H1 (cell line): ENCODE measurements at regions not wholly inside any gene's neighbourhood (a gene's known extent, or its start where the extent isn't known, plus 50 kb on each side); places are given as distances from the start of the nearest gene placed in this dataset.

Source experiments
- CTCF ChIA-PET: fragments of 300-600 bp; sonication (Branson Sonifier 250); formaldehyde crosslinking; loops from one replicate; lab custom pipeline; 2021; ENCODE audit not compliant: partially characterized antibody; lab: Charles Lee
- POLR2A ChIA-PET: fragments of 300-600 bp; sonication (Branson Sonifier 250); formaldehyde crosslinking; loops from one replicate; lab custom pipeline; 2021; ENCODE audit warnings: inconsistent platforms; ENCODE audit not compliant: partially characterized antibody; lab: Charles Lee
- DNase-seq, 2 experiments: peaks; one replicate each; pipeline versions ENCODE4 v3.0.0 to v3.0.0-alpha.2; 2010 to 2022; ENCODE audit warnings: low spot score in 2 of 2, low read depth in 1 of 2, mixed read lengths in 1 of 2
- FAIRE-seq: peaks from 2 replicates; lab custom pipeline; 2011; peaks lifted over from hg19 to GRCh38; lab: Jason Lieb, UNC
- H2AFZ ChIP-seq: 2 replicates; pipeline ENCODE4 v1.8.1; 2012; ENCODE audit warnings: low read length, inconsistent platforms
- H2AK5ac ChIP-seq: 2 replicates; pipeline ENCODE4 v1.6.1; 2013; ENCODE audit warnings: low read depth, low read length
- H2BK120ac ChIP-seq: replicated peaks from 2 replicates; pipeline ENCODE3; 2013; ENCODE audit warnings: low read depth, low read length, inconsistent platforms
- H2BK12ac ChIP-seq: 2 replicates; pipeline ENCODE4 v1.6.1; 2013; ENCODE audit warnings: low read depth, low read length
- H2BK15ac ChIP-seq: 2 replicates; pipeline ENCODE4 v1.6.1; 2013; ENCODE audit warnings: low read length
- H2BK20ac ChIP-seq: 2 replicates; pipeline ENCODE4 v1.6.1; 2013; ENCODE audit warnings: low read length
- H2BK5ac ChIP-seq: 2 replicates; pipeline ENCODE4 v1.6.1; 2013; ENCODE audit warnings: low read depth, low read length
- H3K14ac ChIP-seq: 2 replicates; pipeline ENCODE4 v1.6.1; 2013; ENCODE audit warnings: inconsistent platforms; ENCODE audit not compliant: insufficient read length
- H3K18ac ChIP-seq: 2 replicates; pipeline ENCODE4 v1.6.1; 2013; ENCODE audit warnings: low read length; ENCODE audit errors: extremely low read depth
- H3K23ac ChIP-seq: 2 replicates; pipeline ENCODE4 v1.6.1; 2013; ENCODE audit warnings: inconsistent platforms; ENCODE audit not compliant: insufficient read length
- H3K23me2 ChIP-seq: 2 replicates; pipeline ENCODE4 v1.6.1; 2013; ENCODE audit warnings: low read depth, low read length
- H3K27ac ChIP-seq: 2 replicates; pipeline ENCODE4 v1.6.1; 2011; ENCODE audit warnings: low read depth, low read length, inconsistent platforms
- H3K27me3 ChIP-seq, 4 experiments: replicated peaks in 1 of 4; 1 replicate in 1 of 4; 2 replicates in 3 of 4; pipeline versions ENCODE4 v1.6.1 to v1.8.1; 2011 to 2013; ENCODE audit warnings: low read length in 3 of 4, mild to moderate bottlenecking in 3 of 4, inconsistent platforms in 2 of 4, mixed read lengths in 2 of 4, moderate library complexity in 1 of 4; ENCODE audit not compliant: control insufficient read depth in 3 of 4, insufficient read depth in 3 of 4; ENCODE audit errors: extremely low read depth in 1 of 4
- H3K36me3 ChIP-seq, 4 experiments: 2 replicates each; pipeline versions ENCODE4 v1.6.1 to v1.8.1; 2011 to 2013; ENCODE audit warnings: mild to moderate bottlenecking in 4 of 4, low read length in 3 of 4, moderate library complexity in 2 of 4, control low read depth in 1 of 4, inconsistent platforms in 1 of 4; ENCODE audit not compliant: insufficient read depth in 4 of 4, control insufficient read depth in 2 of 4
- H3K4ac ChIP-seq: replicated peaks from 2 replicates; pipeline ENCODE3; 2013; ENCODE audit warnings: low read length, low read depth, mixed read lengths, inconsistent platforms; ENCODE audit not compliant: insufficient read length
- H3K4me1 ChIP-seq, 4 experiments: replicated peaks in 1 of 4; 1 replicate in 1 of 4; 2 replicates in 3 of 4; pipeline versions ENCODE4 v1.6.1 to v1.8.1; 2011 to 2013; ENCODE audit warnings: low read length in 3 of 4, inconsistent platforms in 2 of 4, mixed read lengths in 1 of 4; ENCODE audit not compliant: insufficient read depth in 4 of 4, control insufficient read depth in 3 of 4
- H3K4me2 ChIP-seq, 2 experiments: 2 replicates each; pipeline versions ENCODE4 v1.6.1 to v1.8.1; 2011 to 2013; ENCODE audit warnings: low read depth in 2 of 2, low read length in 2 of 2, control low read depth in 1 of 2, inconsistent platforms in 1 of 2, mild to moderate bottlenecking in 1 of 2; ENCODE audit not compliant: insufficient read depth in 1 of 2
- H3K4me3 ChIP-seq, 4 experiments: fragments of 200-600, 300-600 bp in 1 of 4; sonication (generic), shearing (Covaris generic), sonication (Bioruptor Twin) in 1 of 4; 2 replicates each; pipeline versions ENCODE4 v1.5.1 to v1.8.1; 2011 to 2016; ENCODE audit warnings: low read length in 4 of 4, low read depth in 3 of 4, control low read depth in 2 of 4, inconsistent platforms in 2 of 4, mild to moderate bottlenecking in 2 of 4, mixed read lengths in 1 of 4, moderate library complexity in 1 of 4; ENCODE audit not compliant: insufficient read depth in 2 of 4; ENCODE audit errors: extremely low read depth in 1 of 4
- H3K56ac ChIP-seq: replicated peaks from 2 replicates; pipeline ENCODE3; 2013; ENCODE audit warnings: low read depth, mild to moderate bottlenecking, mixed read lengths, low read length, inconsistent platforms; ENCODE audit not compliant: insufficient read length
- H3K79me1 ChIP-seq: 2 replicates; pipeline ENCODE4 v1.6.1; 2013; ENCODE audit warnings: low read depth, low read length, control low read depth
- H3K79me2 ChIP-seq, 2 experiments: 2 replicates each; pipeline versions ENCODE4 v1.6.1 to v1.8.1; 2012 to 2013; ENCODE audit warnings: low read length in 2 of 2, mild to moderate bottlenecking in 2 of 2, inconsistent platforms in 1 of 2; ENCODE audit not compliant: insufficient read depth in 2 of 2, control insufficient read depth in 1 of 2
- H3K9ac ChIP-seq, 4 experiments: replicated peaks in 1 of 4; 1 replicate in 1 of 4; 2 replicates in 3 of 4; pipeline versions ENCODE4 v1.6.1 to v1.8.1; 2011 to 2013; ENCODE audit warnings: low read depth in 3 of 4, low read length in 3 of 4, control low read depth in 2 of 4, mild to moderate bottlenecking in 2 of 4, moderate library complexity in 2 of 4, inconsistent platforms in 1 of 4; ENCODE audit errors: extremely low read depth in 1 of 4
- H3K9me3 ChIP-seq, 2 experiments: 2 replicates each; pipeline versions ENCODE4 v1.6.1 to v1.8.1; 2012 to 2013; ENCODE audit warnings: mild to moderate bottlenecking in 2 of 2, moderate library complexity in 2 of 2, control low read depth in 1 of 2, inconsistent platforms in 1 of 2, low read depth in 1 of 2, low read length in 1 of 2, mixed read lengths in 1 of 2; ENCODE audit not compliant: insufficient read depth in 2 of 2
- H4K20me1 ChIP-seq, 2 experiments: replicated peaks in 1 of 2; 2 replicates each; pipeline versions ENCODE3 to v1.8.1; 2011 to 2013; ENCODE audit warnings: inconsistent platforms in 2 of 2, low read length in 2 of 2, mild to moderate bottlenecking in 1 of 2; ENCODE audit not compliant: insufficient read depth in 2 of 2, control insufficient read depth in 1 of 2
- H4K5ac ChIP-seq: 2 replicates; pipeline ENCODE4 v1.6.1; 2013; ENCODE audit warnings: low read length, low read depth, mixed read lengths, inconsistent platforms; ENCODE audit not compliant: insufficient read length
- H4K8ac ChIP-seq: 2 replicates; pipeline ENCODE4 v1.8.0; 2013; ENCODE audit warnings: mild to moderate bottlenecking, moderate library complexity, low read length, inconsistent platforms; ENCODE audit not compliant: insufficient read depth; ENCODE audit errors: extremely low read depth
- H4K91ac ChIP-seq: replicated peaks from 2 replicates; pipeline ENCODE3; 2013; ENCODE audit warnings: low read length, mixed read lengths, inconsistent platforms; ENCODE audit not compliant: insufficient read length
- BRCA1 ChIP-seq: IDR thresholded peaks from 2 replicates; pipeline ENCODE4 v1.6.1; 2012; ENCODE audit warnings: low read depth, low read length, improper control_type of control experiment
- FOSL1 ChIP-seq: IDR thresholded peaks from 2 replicates; pipeline ENCODE4 v1.6.1; 2011; ENCODE audit warnings: mild to moderate bottlenecking, low read depth, low read length, moderate library complexity; ENCODE audit not compliant: insufficient read depth
- JUN ChIP-seq: IDR thresholded peaks from 2 replicates; pipeline ENCODE4 v1.6.1; 2011; ENCODE audit warnings: low read depth, mild to moderate bottlenecking, improper control_type of control experiment, low read length
- KDM1A ChIP-seq: fragments of 200-600, 300-600 bp; sonication (generic); IDR thresholded peaks from 2 replicates; pipeline ENCODE4 v1.7.1; 2016; ENCODE audit warnings: mild to moderate bottlenecking, low read length, borderline replicate concordance
- KDM4A ChIP-seq: IDR thresholded peaks from one replicate; pipeline ENCODE4 v1.7.1; 2012; ENCODE audit warnings: low read depth, mild to moderate bottlenecking, moderate library complexity, low read length, inconsistent platforms; ENCODE audit not compliant: severe bottlenecking
- NRF1 ChIP-seq: IDR thresholded peaks from 2 replicates; pipeline ENCODE4 v1.6.1; 2011; ENCODE audit warnings: mild to moderate bottlenecking, low read depth, low read length, improper control_type of control experiment
- RAD21 ChIP-seq, 2 experiments: IDR thresholded peaks in 1 of 2; conservative IDR thresholded peaks in 1 of 2; 2 replicates each; pipeline ENCODE4 v1.6.1; 2011; ENCODE audit warnings: low read depth in 2 of 2, low read length in 2 of 2, improper control_type of control experiment in 1 of 2, inconsistent platforms in 1 of 2, mild to moderate bottlenecking in 1 of 2, moderate library complexity in 1 of 2
- SIN3A ChIP-seq, 2 experiments: IDR thresholded peaks in 1 of 2; conservative IDR thresholded peaks in 1 of 2; 2 replicates each; pipeline ENCODE4 v1.6.1; 2011 to 2012; ENCODE audit warnings: low read length in 2 of 2, improper control_type of control experiment in 1 of 2, low read depth in 1 of 2, mild to moderate bottlenecking in 1 of 2
- SP4 ChIP-seq: IDR thresholded peaks from 2 replicates; pipeline ENCODE4 v1.6.1; 2012; ENCODE audit warnings: low read length, inconsistent platforms
- TCF12 ChIP-seq: IDR thresholded peaks from 2 replicates; pipeline ENCODE4 v1.6.1; 2011; ENCODE audit warnings: low read depth, mild to moderate bottlenecking, low read length
- WGBS, 2 experiments: shearing (Covaris generic) in 1 of 2; methylation state at CpG; one replicate each; pipeline versions ENCODE4 v1.1.6 to v1.1.7; 2013 to 2015; ENCODE audit warnings: low lambda C conversion rate in 2 of 2, mixed read lengths in 2 of 2, inconsistent platforms in 1 of 2, low coverage in 1 of 2, missing lambda C conversion rate in 1 of 2; ENCODE audit not compliant: insufficient replicate concordance in 2 of 2, insufficient coverage in 1 of 2, insufficient read length in 1 of 2; ENCODE audit errors: extremely low coverage in 1 of 2, missing lambda C conversion rate in 1 of 2; 5-methylcytosine and 5-hydroxymethylcytosine counted together

- H3K27ac ChIP-seq, result no peak overlapping the region
Measured at GRCh38 chr3:153783741-153784480, 337.3 kb upstream of the ARHGEF26 start.

More at GRCh38 chr3:153783741-153784480, 337.3 kb upstream of the ARHGEF26 start:
- Histone ChIP-seq H4K20me1 (no peaks in the 10 kb centered on the region), H2BK120ac (no peak overlapping the region), H3K14ac (no peak overlapping the region), H3K27me3 (no peaks in the 10 kb centered on the region), H3K36me3 (no peaks in the 10 kb centered on the region), H3K9me3 (no peaks in the 10 kb centered on the region), H3K23me2 (no peaks in the 10 kb centered on the region), H2AFZ (no peak overlapping the region), H3K79me2 (no peaks in the 10 kb centered on the region), H3K56ac (no peak overlapping the region), H4K91ac (no peak overlapping the region), H2BK15ac (no peak overlapping the region), H4K5ac (no peak overlapping the region), H3K4me2 (no peak overlapping the region), H3K4ac (no peak overlapping the region), H4K8ac (no peak overlapping the region), H2BK12ac (no peak overlapping the region), H2BK5ac (no peak overlapping the region), H3K9ac (no peak overlapping the region), H2BK20ac (no peak overlapping the region), H3K79me1 (no peaks in the 10 kb centered on the region), H2AK5ac (no peak overlapping the region), H3K4me1 (no peaks in the 10 kb centered on the region; a peak in 1 of 7 replicates), H3K4me3 (no peak overlapping the region), H3K18ac (no peak overlapping the region), H3K23ac (no peak overlapping the region)
- FAIRE-seq (peak; percentile 13), DNase-seq (no peak)
- TF ChIP-seq BRCA1, result no peak
- no peak for TF ChIP-seq JUN
- TF ChIP-seq NRF1, result no peak
- no peak for TF ChIP-seq KDM4A
- TF ChIP-seq SIN3A (conservative IDR thresholded peaks at IDR 0.05 in 1 of 2, IDR thresholded peaks at IDR 0.05 in 1 of 2; ENCODE audit: low read depth in 1 of 2, low read length in 2 of 2), result no peak
- no peak for TF ChIP-seq TCF12
- no peak for TF ChIP-seq KDM1A
- no peak for TF ChIP-seq RAD21 (IDR thresholded peaks at IDR 0.05 in 1 of 2, conservative IDR thresholded peaks at IDR 0.05 in 1 of 2; ENCODE audit: low read depth in 2 of 2, low read length in 2 of 2)
- no peak for TF ChIP-seq FOSL1
- TF ChIP-seq SP4, result no peak
- ChIA-PET CTCF (interaction anchor here (0.5 to 3.7 kb wide), 12 partner anchors 8 to 1437 kb away, joined by 3 to 22 read pairs (median 4); no protein-coding TSS in a partner anchor), POLR2A (no interaction called here)
- WGBS, 2 experiments, result 89% methylated on average over 3 of the region's 3 CpGs; no CpG with 5 or more reads in 1 of the 2 experiments
